ENCODE measurements at regions not wholly inside any gene's neighbourhood (a gene's known extent, or its start where the extent isn't known, plus 50 kb on each side); places are given as distances from the start of the nearest gene placed in this dataset.
"Not testable (repeated sequence)": the region's sequence is repeated elsewhere in the genome, so short reads cannot be mapped to it uniquely, and the experiment has no call there.

GRCh38 chr14:86363576-86363975, 833.6 kb downstream of the FLRT2 start:
- no peak for DNase-seq (ENCODE audit: low spot score)

GRCh38 chr14:86363047-86363446, 833.1 kb downstream of the FLRT2 start:
- DNase-seq (ENCODE audit: low spot score) = no peak

- no peak for DNase-seq (ENCODE audit: low spot score)
Observed at GRCh38 chr14:86357876-86358275, 827.9 kb downstream of the FLRT2 start.

- no peak for DNase-seq (ENCODE audit: low spot score)
Observed at GRCh38 chr14:86357119-86357518, 827.2 kb downstream of the FLRT2 start.

GRCh38 chr14:86346818-86347384, 817.0 kb downstream of the FLRT2 start:
- DNase-seq (ENCODE audit: low spot score) = no peak

GRCh38 chr14:86334355-86334754, 804.4 kb downstream of the FLRT2 start:
- no peak for DNase-seq (ENCODE audit: low spot score)

- no peak for DNase-seq (ENCODE audit: low spot score)
Observed at GRCh38 chr14:86333493-86333892, 803.5 kb downstream of the FLRT2 start.

- DNase-seq (ENCODE audit: low spot score) = no peak
Observed at GRCh38 chr14:86331341-86331740, 801.4 kb downstream of the FLRT2 start.

- DNase-seq (ENCODE audit: low spot score) = no peak
Observed at GRCh38 chr14:86321151-86321550, 791.2 kb downstream of the FLRT2 start.

GRCh38 chr14:86312154-86312665, 782.3 kb downstream of the FLRT2 start:
- DNase-seq (ENCODE audit: low spot score) = not testable (repeated sequence)

- no peak for DNase-seq (ENCODE audit: low spot score)
Observed at GRCh38 chr14:86311151-86311550, 781.2 kb downstream of the FLRT2 start.

- DNase-seq (ENCODE audit: low spot score) = no peak
Observed at GRCh38 chr14:86310611-86311010, 780.7 kb downstream of the FLRT2 start.

- DNase-seq (ENCODE audit: low spot score) = no peak
Observed at GRCh38 chr14:86310148-86310547, 780.2 kb downstream of the FLRT2 start.

- DNase-seq (ENCODE audit: low spot score) = no peak
Observed at GRCh38 chr14:86305058-86305457, 775.1 kb downstream of the FLRT2 start.

- DNase-seq (ENCODE audit: low spot score) = no peak
Observed at GRCh38 chr14:86299994-86300393, 770.0 kb downstream of the FLRT2 start.

GRCh38 chr14:86296173-86296572, 766.2 kb downstream of the FLRT2 start:
- no peak for DNase-seq (ENCODE audit: low spot score)

- no peak for DNase-seq (ENCODE audit: low spot score)
Observed at GRCh38 chr14:86288336-86288735, 758.4 kb downstream of the FLRT2 start.

GRCh38 chr14:86279405-86279804, 749.5 kb downstream of the FLRT2 start:
- DNase-seq (ENCODE audit: low spot score) = no peak

GRCh38 chr14:86257973-86258372, 728.0 kb downstream of the FLRT2 start:
- DNase-seq (ENCODE audit: low spot score) = no peak

- no peak for DNase-seq (ENCODE audit: low spot score)
Observed at GRCh38 chr14:86243158-86243557, 713.2 kb downstream of the FLRT2 start.

- no peak for DNase-seq (ENCODE audit: low spot score)
Observed at GRCh38 chr14:86237733-86238132, 707.8 kb downstream of the FLRT2 start.

GRCh38 chr14:86221755-86222154, 691.8 kb downstream of the FLRT2 start:
- no peak for DNase-seq (ENCODE audit: low spot score)

- no peak for DNase-seq (ENCODE audit: low spot score)
Observed at GRCh38 chr14:86221000-86221399, 691.1 kb downstream of the FLRT2 start.

- DNase-seq (ENCODE audit: low spot score) = no peak
Observed at GRCh38 chr14:86217523-86217922, 687.6 kb downstream of the FLRT2 start.
